ENCODE measurements at regions not wholly inside any gene's neighbourhood (a gene's known extent, or its start where the extent isn't known, plus 50 kb on each side); places are given as distances from the start of the nearest gene placed in this dataset.

- H3K27ac Mint-ChIP-seq: no peak overlapping the region
- H3K27me3 Mint-ChIP-seq: no peaks in the 10 kb centered on the region
- H3K9me3 Mint-ChIP-seq: peaks cover 4% of the 10 kb centered on the region
- H3K4me1 Mint-ChIP-seq (ENCODE audit: low read depth in 2 of 2): no peaks in the 10 kb centered on the region
- no peak overlapping the region for H3K4me3 Mint-ChIP-seq
- ATAC-seq (no peak), DNase-seq (ENCODE audit: low spot score) (no peak)
- H3K36me3 Mint-ChIP-seq: no peaks in the 10 kb centered on the region
These were observed 420.4 kb downstream of the EFNB2 start for GRCh38 chr13:106115081-106115480.

DNA sequence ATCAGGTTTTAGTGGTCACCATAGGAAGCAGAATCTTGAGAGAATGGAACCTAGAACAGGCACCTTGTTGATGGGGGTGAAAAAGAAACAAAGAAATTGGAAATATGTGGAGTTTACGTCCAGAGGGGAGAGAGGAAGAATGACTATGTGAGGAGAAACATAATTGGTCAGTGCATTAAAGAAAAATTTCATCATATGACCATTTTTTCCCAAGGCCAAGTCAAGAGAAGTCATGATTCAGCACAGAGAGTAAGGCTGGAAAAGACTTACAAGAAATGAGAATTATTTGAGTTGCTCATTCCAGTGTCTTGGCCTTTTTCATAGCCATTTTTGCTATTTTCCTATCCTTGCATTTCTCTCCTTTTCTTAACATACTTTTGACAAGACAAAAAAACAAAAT is 421.7 kb downstream of the EFNB2 start:
- Mint-ChIP-seq H3K9me3 (no peaks in the 10 kb centered on the region), H3K36me3 (no peaks in the 10 kb centered on the region), H3K27me3 (no peaks in the 10 kb centered on the region), H3K27ac (no peak overlapping the region), H3K4me1 (ENCODE audit: low read depth in 2 of 2) (no peaks in the 10 kb centered on the region), H3K4me3 (no peak overlapping the region)
- no peak for ATAC-seq
- no peak for DNase-seq (ENCODE audit: low spot score)

GRCh38 chr13:106112191-106112590 is 423.3 kb downstream of the EFNB2 start:
- Mint-ChIP-seq H3K27ac (no peak overlapping the region), H3K4me3 (no peak overlapping the region), H3K4me1 (ENCODE audit: low read depth in 2 of 2) (no peaks in the 10 kb centered on the region), H3K36me3 (no peaks in the 10 kb centered on the region), H3K9me3 (no peaks in the 10 kb centered on the region), H3K27me3 (no peaks in the 10 kb centered on the region)
- no peak for ATAC-seq
- no peak for DNase-seq (ENCODE audit: low spot score)

GRCh38 chr13:106110241-106110855 is 425.1 kb downstream of the EFNB2 start:
- Mint-ChIP-seq H3K4me1 (ENCODE audit: low read depth in 2 of 2) (no peaks in the 10 kb centered on the region), H3K36me3 (no peaks in the 10 kb centered on the region), H3K4me3 (no peak overlapping the region)

DNA sequence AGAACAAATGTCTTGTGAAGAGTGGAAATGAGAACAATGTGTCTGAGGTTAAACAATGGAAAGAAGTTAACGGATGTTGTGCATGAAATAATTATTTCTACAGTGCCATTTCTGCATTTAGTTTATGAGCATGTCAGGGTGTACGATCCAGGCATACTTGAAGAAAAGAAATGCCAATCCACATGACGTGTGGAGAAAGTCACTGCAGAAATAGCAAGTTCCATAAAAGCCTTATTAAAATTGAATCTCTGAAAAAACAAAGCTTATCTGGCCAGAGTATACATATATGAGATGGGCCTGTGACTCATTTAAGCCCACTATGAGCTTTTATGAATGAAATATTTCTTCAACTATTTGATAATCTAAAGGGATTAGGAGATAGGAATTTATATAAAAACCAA is 426.1 kb downstream of the EFNB2 start:
- no peaks in the 10 kb centered on the region for H3K36me3 Mint-ChIP-seq
- ATAC-seq (no peak), DNase-seq (ENCODE audit: low spot score) (no peak)
- no peak overlapping the region for H3K27ac Mint-ChIP-seq
- H3K4me1 Mint-ChIP-seq (ENCODE audit: low read depth in 2 of 2): no peaks in the 10 kb centered on the region
- H3K27me3 Mint-ChIP-seq: no peaks in the 10 kb centered on the region
- no peak overlapping the region for H3K4me3 Mint-ChIP-seq
- H3K9me3 Mint-ChIP-seq: no peaks in the 10 kb centered on the region

More at GRCh38 chr13:106110241-106110855, 425.1 kb downstream of the EFNB2 start:
- Mint-ChIP-seq H3K9me3 (no peaks in the 10 kb centered on the region), H3K27me3 (no peaks in the 10 kb centered on the region), H3K27ac (no peak overlapping the region)
- no peak for ATAC-seq
- DNase-seq (ENCODE audit: low spot score): no peak

DNA sequence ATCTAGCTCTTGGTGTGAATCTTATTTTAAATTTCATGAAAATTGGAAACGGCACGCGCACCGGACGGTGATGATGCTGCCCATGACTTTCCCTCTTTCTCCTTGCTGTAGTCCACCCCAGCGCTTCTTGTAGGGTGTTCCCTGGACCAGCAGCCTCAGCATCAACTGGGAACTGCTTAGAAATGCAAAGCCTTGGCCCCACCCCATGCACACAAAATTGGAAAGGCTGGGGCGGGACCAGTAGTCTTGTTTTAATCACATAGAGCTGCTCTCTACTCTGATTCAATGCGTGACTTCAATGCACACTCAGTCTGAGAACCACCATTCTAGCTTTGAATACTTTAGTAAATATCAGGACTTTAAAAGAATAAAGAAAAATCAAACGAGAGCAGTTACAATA is 427.1 kb downstream of the EFNB2 start:
- no peaks in the 10 kb centered on the region for H3K27me3 Mint-ChIP-seq
- no peak for DNase-seq (ENCODE audit: low spot score)
- ATAC-seq: no peak

DNA sequence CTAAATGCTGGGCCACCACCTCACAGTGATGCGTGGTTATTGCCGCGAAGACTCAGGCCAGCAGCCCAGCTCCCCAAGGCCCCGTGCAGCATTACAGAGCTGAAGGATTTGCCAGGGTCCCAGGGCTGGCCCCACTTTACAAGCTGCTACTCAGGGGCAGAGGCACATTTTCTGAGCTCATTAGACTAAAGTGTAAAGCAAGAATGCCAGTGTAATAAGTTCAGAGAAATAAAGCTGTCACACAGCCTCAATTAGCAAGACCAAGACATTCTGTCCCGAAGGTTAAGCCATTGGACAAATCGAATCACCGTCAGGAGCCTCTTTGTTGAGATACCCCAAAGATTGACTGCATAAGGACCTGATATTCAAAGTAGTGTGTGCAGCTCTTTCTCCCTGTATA is 428.4 kb downstream of the EFNB2 start:
- Mint-ChIP-seq H3K4me3 (no peak overlapping the region), H3K4me1 (ENCODE audit: low read depth in 2 of 2) (no peaks in the 10 kb centered on the region), H3K9me3 (peaks cover 6% of the 10 kb centered on the region), H3K27me3 (no peaks in the 10 kb centered on the region), H3K36me3 (no peaks in the 10 kb centered on the region), H3K27ac (no peak overlapping the region)
- DNase-seq (ENCODE audit: low spot score): no peak
- ATAC-seq: no peak

More for the DNA sequence above, 427.1 kb downstream of the EFNB2 start:
- peaks cover 6% of the 10 kb centered on the region for H3K9me3 Mint-ChIP-seq
- H3K27ac Mint-ChIP-seq: no peak overlapping the region
- H3K4me1 Mint-ChIP-seq (ENCODE audit: low read depth in 2 of 2): no peaks in the 10 kb centered on the region
- H3K36me3 Mint-ChIP-seq: no peaks in the 10 kb centered on the region
- H3K4me3 Mint-ChIP-seq: no peak overlapping the region

- no peaks in the 10 kb centered on the region for H3K36me3 Mint-ChIP-seq
- no peak overlapping the region for H3K27ac Mint-ChIP-seq
- H3K4me1 Mint-ChIP-seq (ENCODE audit: low read depth in 2 of 2): no peaks in the 10 kb centered on the region
- ATAC-seq (no peak), DNase-seq (ENCODE audit: low spot score) (no peak)
- H3K9me3 Mint-ChIP-seq: peaks cover 6% of the 10 kb centered on the region
- H3K27me3 Mint-ChIP-seq: no peaks in the 10 kb centered on the region
- no peak overlapping the region for H3K4me3 Mint-ChIP-seq
These were observed 430.3 kb downstream of the EFNB2 start for GRCh38 chr13:106105153-106105552.

DNA sequence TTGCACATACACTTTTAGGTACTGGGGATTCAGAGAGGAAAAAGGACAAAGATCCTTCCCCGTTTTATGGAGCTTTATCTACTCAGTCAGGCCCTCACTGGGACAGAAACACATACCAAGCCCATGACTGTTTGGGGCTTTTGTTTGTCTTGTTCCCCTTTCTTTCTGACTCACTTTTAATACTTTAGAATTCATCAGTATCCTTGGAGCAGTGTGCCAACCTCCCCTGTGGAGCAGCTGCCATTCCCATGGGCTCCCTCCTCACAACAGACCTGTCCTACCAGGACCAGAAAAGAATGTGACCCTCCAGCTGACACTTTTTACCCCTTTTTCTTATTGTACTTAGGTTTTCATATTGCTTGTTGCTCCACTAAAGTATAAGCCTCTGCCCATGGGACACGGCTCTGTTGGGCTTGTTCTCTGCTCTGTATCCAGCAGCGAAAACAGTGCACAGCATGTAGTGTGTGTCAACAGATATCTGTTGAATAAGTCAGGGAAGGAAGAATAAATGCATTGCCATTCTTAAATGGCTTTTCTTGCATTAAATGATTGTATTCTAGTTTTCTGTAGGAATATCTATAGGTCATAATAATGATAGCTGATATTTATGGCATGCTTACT is 431.1 kb downstream of the EFNB2 start:
- Mint-ChIP-seq H3K4me3 (no peak overlapping the region), H3K4me1 (ENCODE audit: low read depth in 2 of 2) (no peaks in the 10 kb centered on the region), H3K9me3 (peaks cover 6% of the 10 kb centered on the region), H3K27ac (no peak overlapping the region), H3K27me3 (no peaks in the 10 kb centered on the region), H3K36me3 (no peaks in the 10 kb centered on the region)
- DNase-seq (ENCODE audit: low spot score): no peak
- no peak for ATAC-seq

DNA sequence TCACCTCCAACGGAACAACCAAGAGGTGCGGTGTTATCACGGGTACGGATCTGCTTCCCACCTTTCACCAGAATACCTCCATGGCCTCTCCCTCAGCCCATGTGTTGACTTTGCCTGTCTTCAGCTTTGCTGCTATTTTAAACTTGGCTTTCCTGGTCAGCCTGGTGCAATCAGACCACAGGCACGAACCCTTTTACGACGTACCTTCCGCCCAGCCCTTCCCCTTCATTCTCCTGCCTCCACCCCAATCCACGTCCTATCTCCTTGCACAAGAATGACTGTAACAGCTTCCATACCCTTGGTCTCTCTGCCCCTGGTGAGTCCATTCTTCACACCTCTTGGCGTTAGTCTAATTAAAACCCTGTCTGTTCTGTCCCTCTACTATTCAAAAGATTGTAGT is 431.7 kb downstream of the EFNB2 start:
- peaks cover 6% of the 10 kb centered on the region for H3K9me3 Mint-ChIP-seq
- ATAC-seq (no peak), DNase-seq (ENCODE audit: low spot score) (no peak)
- no peak overlapping the region for H3K4me3 Mint-ChIP-seq
- no peaks in the 10 kb centered on the region for H3K27me3 Mint-ChIP-seq
- H3K4me1 Mint-ChIP-seq (ENCODE audit: low read depth in 2 of 2): no peaks in the 10 kb centered on the region
- no peak overlapping the region for H3K27ac Mint-ChIP-seq
- H3K36me3 Mint-ChIP-seq: no peaks in the 10 kb centered on the region

DNA sequence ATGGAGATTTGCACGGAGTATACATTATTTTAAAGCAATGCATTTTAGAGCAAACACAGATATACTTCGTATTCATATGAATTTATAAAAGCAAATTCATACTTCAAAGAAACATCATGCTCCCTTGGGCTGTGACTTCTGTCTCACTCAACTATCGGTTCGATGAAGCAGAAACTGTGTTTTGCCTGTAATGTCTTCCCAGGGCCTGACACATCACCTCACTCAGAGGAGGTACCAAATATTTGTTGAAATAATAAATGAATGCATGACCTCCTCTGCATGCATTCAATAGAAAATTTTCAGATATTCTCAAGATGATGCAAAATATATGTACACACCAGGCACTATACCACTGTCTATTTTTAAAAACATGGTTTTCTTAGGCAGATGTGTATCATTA is 432.7 kb downstream of the EFNB2 start:
- H3K27ac Mint-ChIP-seq: no peak overlapping the region
- H3K4me1 Mint-ChIP-seq (ENCODE audit: low read depth in 2 of 2): no peaks in the 10 kb centered on the region
- peaks cover 6% of the 10 kb centered on the region for H3K9me3 Mint-ChIP-seq
- H3K4me3 Mint-ChIP-seq: no peak overlapping the region
- DNase-seq (ENCODE audit: low spot score) (no peak), ATAC-seq (no peak)
- no peaks in the 10 kb centered on the region for H3K27me3 Mint-ChIP-seq
- no peaks in the 10 kb centered on the region for H3K36me3 Mint-ChIP-seq

- Mint-ChIP-seq H3K27me3 (no peaks in the 10 kb centered on the region), H3K36me3 (no peaks in the 10 kb centered on the region), H3K4me1 (ENCODE audit: low read depth in 2 of 2) (no peaks in the 10 kb centered on the region), H3K27ac (no peak overlapping the region), H3K4me3 (no peak overlapping the region), H3K9me3 (peaks cover 6% of the 10 kb centered on the region)
- ATAC-seq (no peak), DNase-seq (ENCODE audit: low spot score) (no peak)
These were observed 434.3 kb downstream of the EFNB2 start for GRCh38 chr13:106101201-106101600.

DNA sequence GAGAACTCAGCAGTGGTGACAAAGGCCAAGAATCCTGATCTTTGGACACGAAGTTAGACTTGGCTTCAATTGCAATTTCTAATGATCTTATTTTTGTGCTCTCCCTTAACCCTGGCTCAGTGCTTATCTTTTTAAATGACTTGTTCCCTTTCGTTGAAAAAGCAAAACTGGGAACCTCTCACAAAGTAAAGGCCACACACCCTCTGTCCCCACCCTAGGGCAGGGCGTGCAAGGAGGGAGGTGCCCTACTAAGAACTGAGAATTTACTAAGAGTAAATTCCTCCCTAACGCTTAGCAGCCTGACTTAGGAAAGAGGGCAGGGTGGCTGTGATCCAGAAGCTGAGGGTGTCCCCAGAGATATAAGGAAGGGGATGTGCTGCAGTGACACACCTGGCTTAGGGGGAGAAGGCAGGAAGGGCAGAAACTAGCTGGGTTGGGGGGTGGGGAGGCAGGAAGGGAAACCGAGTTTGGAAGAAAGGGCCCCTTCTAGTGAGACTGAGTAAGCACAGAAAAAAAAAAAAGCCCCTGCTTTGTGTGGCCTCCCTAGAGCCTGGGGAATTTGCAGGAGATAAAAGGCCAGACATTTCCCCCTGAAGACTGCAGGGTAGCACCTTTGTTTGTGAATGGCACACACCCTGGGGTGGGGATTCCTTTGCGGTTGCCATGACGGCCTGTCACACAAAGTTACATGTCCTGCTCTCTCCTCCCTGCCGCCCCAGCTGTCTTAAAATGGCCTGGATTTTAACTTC is 435.1 kb downstream of the EFNB2 start:
- Mint-ChIP-seq H3K4me3 (no peak overlapping the region), H3K36me3 (no peaks in the 10 kb centered on the region), H3K4me1 (ENCODE audit: low read depth in 2 of 2) (no peaks in the 10 kb centered on the region), H3K9me3 (peaks cover 12% of the 10 kb centered on the region), H3K27ac (no peak overlapping the region), H3K27me3 (no peaks in the 10 kb centered on the region)
- ATAC-seq (no peak), DNase-seq (ENCODE audit: low spot score) (no peak)

DNA sequence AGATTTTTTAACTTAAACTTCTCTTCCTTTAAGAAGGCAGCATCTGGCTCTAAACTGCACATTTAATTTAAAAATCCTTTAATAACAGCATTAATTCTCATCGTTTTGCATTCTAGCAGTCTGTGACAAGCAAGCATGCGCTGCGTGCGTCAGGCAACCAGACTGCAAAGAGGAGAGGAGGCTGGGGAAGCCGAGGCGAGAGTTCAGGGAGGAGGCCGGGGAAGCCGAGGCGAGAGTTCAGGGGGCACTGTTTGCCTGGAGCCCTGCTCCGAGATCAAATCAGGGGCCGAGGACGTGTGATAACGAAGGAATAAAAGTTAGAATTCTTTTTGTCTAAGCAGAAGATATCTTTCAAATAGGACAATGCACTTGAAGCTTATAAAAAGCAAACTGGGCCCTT is 435.7 kb downstream of the EFNB2 start:
- H3K36me3 Mint-ChIP-seq: no peaks in the 10 kb centered on the region
- H3K9me3 Mint-ChIP-seq: peaks cover 13% of the 10 kb centered on the region
- no peaks in the 10 kb centered on the region for H3K4me1 Mint-ChIP-seq (ENCODE audit: low read depth in 2 of 2)
- ATAC-seq (no peak), DNase-seq (ENCODE audit: low spot score) (no peak)
- H3K27ac Mint-ChIP-seq: no peak overlapping the region
- no peak overlapping the region for H3K4me3 Mint-ChIP-seq
- H3K27me3 Mint-ChIP-seq: no peaks in the 10 kb centered on the region
